ENCODE measurements at regions not wholly inside any gene's neighbourhood (a gene's known extent, or its start where the extent isn't known, plus 50 kb on each side); places are given as distances from the start of the nearest gene placed in this dataset.

- no peaks in the 10 kb centered on the region for H3K27me3 Mint-ChIP-seq
- no peaks in the 10 kb centered on the region for H3K9me3 Mint-ChIP-seq
- no peak overlapping the region for H3K4me3 Mint-ChIP-seq
- H3K4me1 Mint-ChIP-seq (ENCODE audit: low read depth), result peaks cover 15% of the 10 kb centered on the region
- no peaks in the 10 kb centered on the region for H3K36me3 Mint-ChIP-seq (ENCODE audit: low read depth)
- intact Hi-C loops (cut with micrococcal nuclease), result no loop called here
- H3K27ac Mint-ChIP-seq, result no peak overlapping the region
Observed at GRCh38 chr13:47478985-47479384, 522.1 kb downstream of the SUCLA2 start.

GRCh38 chr13:47475441-47475948, 525.6 kb downstream of the SUCLA2 start:
- H3K4me1 Mint-ChIP-seq (ENCODE audit: low read depth), result no peaks in the 10 kb centered on the region
- no peaks in the 10 kb centered on the region for H3K36me3 Mint-ChIP-seq (ENCODE audit: low read depth)
- H3K27me3 Mint-ChIP-seq, result no peaks in the 10 kb centered on the region
- H3K9me3 Mint-ChIP-seq, result no peaks in the 10 kb centered on the region
- intact Hi-C loops (cut with micrococcal nuclease), result no loop called here
- H3K4me3 Mint-ChIP-seq, result no peak overlapping the region
- H3K27ac Mint-ChIP-seq, result no peak overlapping the region

- Mint-ChIP-seq H3K27ac (no peak overlapping the region), H3K27me3 (no peaks in the 10 kb centered on the region), H3K36me3 (ENCODE audit: low read depth) (no peaks in the 10 kb centered on the region), H3K4me1 (ENCODE audit: low read depth) (no peaks in the 10 kb centered on the region), H3K4me3 (no peak overlapping the region), H3K9me3 (no peaks in the 10 kb centered on the region)
- intact Hi-C loops (cut with micrococcal nuclease), result no loop called here
Observed at GRCh38 chr13:47474839-47475238, 526.2 kb downstream of the SUCLA2 start.

GRCh38 chr13:47474326-47474725, 526.7 kb downstream of the SUCLA2 start:
- Mint-ChIP-seq H3K4me1 (ENCODE audit: low read depth) (no peaks in the 10 kb centered on the region), H3K27ac (no peak overlapping the region), H3K27me3 (no peaks in the 10 kb centered on the region), H3K9me3 (no peaks in the 10 kb centered on the region), H3K4me3 (no peak overlapping the region), H3K36me3 (ENCODE audit: low read depth) (no peaks in the 10 kb centered on the region)
- intact Hi-C loops (cut with micrococcal nuclease), result no loop called here

GRCh38 chr13:47472516-47472915, 528.6 kb downstream of the SUCLA2 start:
- H3K27ac Mint-ChIP-seq, result no peak overlapping the region
- H3K36me3 Mint-ChIP-seq (ENCODE audit: low read depth), result no peaks in the 10 kb centered on the region
- intact Hi-C loops (cut with micrococcal nuclease), result no loop called here
- H3K4me3 Mint-ChIP-seq, result no peak overlapping the region
- no peaks in the 10 kb centered on the region for H3K27me3 Mint-ChIP-seq
- no peaks in the 10 kb centered on the region for H3K4me1 Mint-ChIP-seq (ENCODE audit: low read depth)
- H3K9me3 Mint-ChIP-seq, result no peaks in the 10 kb centered on the region

GRCh38 chr13:47463726-47464125, 537.3 kb downstream of the SUCLA2 start:
- Mint-ChIP-seq H3K27ac (no peak overlapping the region), H3K4me3 (no peak overlapping the region), H3K9me3 (peaks cover 30% of the 10 kb centered on the region), H3K4me1 (ENCODE audit: low read depth) (no peaks in the 10 kb centered on the region), H3K36me3 (ENCODE audit: low read depth) (no peaks in the 10 kb centered on the region), H3K27me3 (no peaks in the 10 kb centered on the region)
- intact Hi-C loops (cut with micrococcal nuclease), result loop anchor here (10.0 kb wide), 1 partner anchor 639 kb away; no protein-coding TSS in a partner anchor

GRCh38 chr13:47463002-47463401, 538.1 kb downstream of the SUCLA2 start:
- no peaks in the 10 kb centered on the region for H3K4me1 Mint-ChIP-seq (ENCODE audit: low read depth)
- H3K4me3 Mint-ChIP-seq, result no peak overlapping the region
- H3K27ac Mint-ChIP-seq, result no peak overlapping the region
- H3K9me3 Mint-ChIP-seq, result peaks cover 30% of the 10 kb centered on the region
- intact Hi-C loops (cut with micrococcal nuclease), result loop anchor here (10.0 kb wide), 1 partner anchor 638 kb away; no protein-coding TSS in a partner anchor
- no peaks in the 10 kb centered on the region for H3K36me3 Mint-ChIP-seq (ENCODE audit: low read depth)
- H3K27me3 Mint-ChIP-seq, result no peaks in the 10 kb centered on the region

- no peaks in the 10 kb centered on the region for H3K4me1 Mint-ChIP-seq (ENCODE audit: low read depth)
- peaks cover 30% of the 10 kb centered on the region for H3K9me3 Mint-ChIP-seq
- H3K27me3 Mint-ChIP-seq, result no peaks in the 10 kb centered on the region
- H3K4me3 Mint-ChIP-seq, result no peak overlapping the region
- no peaks in the 10 kb centered on the region for H3K36me3 Mint-ChIP-seq (ENCODE audit: low read depth)
- H3K27ac Mint-ChIP-seq, result no peak overlapping the region
- intact Hi-C loops (cut with micrococcal nuclease), result loop anchor here (10.0 kb wide), 1 partner anchor 637 kb away; no protein-coding TSS in a partner anchor
Observed at GRCh38 chr13:47461816-47462215, 539.3 kb downstream of the SUCLA2 start.

- H3K4me1 Mint-ChIP-seq (ENCODE audit: low read depth), result no peaks in the 10 kb centered on the region
- peaks cover 7% of the 10 kb centered on the region for H3K9me3 Mint-ChIP-seq
- no peak overlapping the region for H3K4me3 Mint-ChIP-seq
- H3K36me3 Mint-ChIP-seq (ENCODE audit: low read depth), result no peaks in the 10 kb centered on the region
- intact Hi-C loops (cut with micrococcal nuclease), result no loop called here
- H3K27ac Mint-ChIP-seq, result no peak overlapping the region
- no peaks in the 10 kb centered on the region for H3K27me3 Mint-ChIP-seq
Observed at GRCh38 chr13:47459512-47459911, 541.6 kb downstream of the SUCLA2 start.

GRCh38 chr13:47457626-47458025, 543.4 kb downstream of the SUCLA2 start:
- Mint-ChIP-seq H3K4me1 (ENCODE audit: low read depth) (no peaks in the 10 kb centered on the region), H3K27me3 (no peaks in the 10 kb centered on the region), H3K36me3 (ENCODE audit: low read depth) (no peaks in the 10 kb centered on the region), H3K9me3 (no peaks in the 10 kb centered on the region), H3K4me3 (no peak overlapping the region), H3K27ac (no peak overlapping the region)
- intact Hi-C loops (cut with micrococcal nuclease), result no loop called here

- Mint-ChIP-seq H3K27me3 (no peaks in the 10 kb centered on the region), H3K27ac (no peak overlapping the region), H3K9me3 (no peaks in the 10 kb centered on the region), H3K4me3 (no peak overlapping the region), H3K4me1 (ENCODE audit: low read depth) (no peaks in the 10 kb centered on the region), H3K36me3 (ENCODE audit: low read depth) (no peaks in the 10 kb centered on the region)
- intact Hi-C loops (cut with micrococcal nuclease), result no loop called here
Observed at GRCh38 chr13:47455626-47456025, 545.4 kb downstream of the SUCLA2 start.

- no peaks in the 10 kb centered on the region for H3K9me3 Mint-ChIP-seq
- no peak overlapping the region for H3K4me3 Mint-ChIP-seq
- H3K27me3 Mint-ChIP-seq, result no peaks in the 10 kb centered on the region
- H3K27ac Mint-ChIP-seq, result no peak overlapping the region
- H3K4me1 Mint-ChIP-seq (ENCODE audit: low read depth), result no peaks in the 10 kb centered on the region
- H3K36me3 Mint-ChIP-seq (ENCODE audit: low read depth), result no peaks in the 10 kb centered on the region
- intact Hi-C loops (cut with micrococcal nuclease), result no loop called here
Observed at GRCh38 chr13:47454986-47455385, 546.1 kb downstream of the SUCLA2 start.

- no peaks in the 10 kb centered on the region for H3K4me1 Mint-ChIP-seq (ENCODE audit: low read depth)
- intact Hi-C loops (cut with micrococcal nuclease), result no loop called here
Observed at GRCh38 chr13:47437406-47437805, 540.6 kb upstream of the HTR2A start.

GRCh38 chr13:47433461-47434005, 536.7 kb upstream of the HTR2A start:
- Mint-ChIP-seq H3K36me3 (ENCODE audit: low read depth) (no peaks in the 10 kb centered on the region), H3K9me3 (peaks cover 7% of the 10 kb centered on the region), H3K27ac (no peak overlapping the region), H3K4me1 (ENCODE audit: low read depth) (no peaks in the 10 kb centered on the region), H3K27me3 (no peaks in the 10 kb centered on the region), H3K4me3 (no peak overlapping the region)
- intact Hi-C loops (cut with micrococcal nuclease), result no loop called here

More at GRCh38 chr13:47437406-47437805, 540.6 kb upstream of the HTR2A start:
- no peak overlapping the region for H3K4me3 Mint-ChIP-seq
- no peaks in the 10 kb centered on the region for H3K27me3 Mint-ChIP-seq
- peaks cover 7% of the 10 kb centered on the region for H3K9me3 Mint-ChIP-seq
- no peak overlapping the region for H3K27ac Mint-ChIP-seq
- H3K36me3 Mint-ChIP-seq (ENCODE audit: low read depth), result no peaks in the 10 kb centered on the region

Measured in dendritic cell treated with granulocyte-macrophage colony-stimulating factor and Interleukin-4, amounts not matched to agents 40 ng/mL and 50 ng/mL, for 4 days (primary cell).